B cell (primary cell): ENCODE measurements at regions not wholly inside any gene's neighbourhood (a gene's known extent, or its start where the extent isn't known, plus 50 kb on each side); places are given as distances from the start of the nearest gene placed in this dataset.

Experiments
- ATAC-seq: fragments of 200-7000 bp; cut with Tn5 transposase; one replicate; pipeline ENCODE4 v1.10.0; 2021; ENCODE audit warnings: low read depth, mild to moderate bottlenecking, moderate number of reproducible peaks, moderate library complexity
- CTCF ChIA-PET: fragments of 350-600 bp; sonication (Branson Sonifier 250); formaldehyde crosslinking; loops from one replicate; lab custom pipeline; 2021; ENCODE audit warnings: antibody characterized with exemption, inconsistent platforms; lab: Charles Lee
- POLR2A ChIA-PET: fragments of 350-600 bp; sonication (Branson Sonifier 250); formaldehyde crosslinking; loops from one replicate; lab custom pipeline; 2021; ENCODE audit warnings: antibody characterized with exemption; lab: Charles Lee
- DNase-seq: peaks from one replicate; pipeline ENCODE4 v3.0.0; 2013
- H2AFZ ChIP-seq: 2 replicates; pipeline ENCODE4 v1.6.1; 2012; ENCODE audit warnings: mild to moderate bottlenecking, low read depth, low read length; ENCODE audit not compliant: insufficient read depth, poor library complexity, severe bottlenecking
- H3K27ac ChIP-seq, 2 donors: 1 replicate in 1 of 2; 2 replicates in 1 of 2; pipeline ENCODE4 v1.5.1; 2012 to 2013; ENCODE audit warnings: low read length in 2 of 2, mild to moderate bottlenecking in 2 of 2, moderate library complexity in 1 of 2
- H3K27me3 ChIP-seq, 4 experiments: fragments of 200-600 bp in 1 of 4; sonication (generic) in 1 of 4; replicated peaks in 1 of 4; 1 replicate in 2 of 4; 2 replicates in 2 of 4; pipeline versions ENCODE4 v1.6.1 to v1.7.0; 2013 to 2016; ENCODE audit warnings: low read length in 3 of 4, mild to moderate bottlenecking in 2 of 4, mixed read lengths in 1 of 4, moderate library complexity in 1 of 4; ENCODE audit not compliant: insufficient read depth in 4 of 4, control insufficient read depth in 3 of 4; ENCODE audit errors: control extremely low read depth in 1 of 4
- H3K36me3 ChIP-seq, 2 experiments: replicated peaks in 1 of 2; 1 replicate in 1 of 2; 2 replicates in 1 of 2; pipeline versions ENCODE4 v1.6.1 to v1.7.1; 2013; ENCODE audit warnings: low read length in 1 of 2; ENCODE audit not compliant: insufficient read depth in 2 of 2, control insufficient read depth in 1 of 2; ENCODE audit errors: control extremely low read depth in 1 of 2, extremely low read depth in 1 of 2
- H3K4me1 ChIP-seq, 2 donors: fragments of 200-600 bp in 1 of 2; sonication (generic) in 1 of 2; 1 replicate in 1 of 2; 2 replicates in 1 of 2; pipeline versions ENCODE4 v1.5.1 to v1.6.1; 2013 to 2017; ENCODE audit warnings: low read length in 2 of 2; ENCODE audit not compliant: control insufficient read depth in 2 of 2, insufficient read depth in 2 of 2
- H3K4me2 ChIP-seq: replicated peaks from 2 replicates; pipeline ENCODE3; 2012; ENCODE audit warnings: mild to moderate bottlenecking, low read depth, low read length; ENCODE audit not compliant: poor library complexity, severe bottlenecking
- H3K4me3 ChIP-seq, 5 experiments: fragments of 200-600 bp in 1 of 5; sonication (generic) in 1 of 5; 1 replicate in 3 of 5; 2 replicates in 2 of 5; pipeline versions ENCODE4 v1.5.1 to v1.7.0; 2011 to 2016; ENCODE audit warnings: low read length in 4 of 5, mild to moderate bottlenecking in 4 of 5, low read depth in 2 of 5, control low read depth in 1 of 5, moderate library complexity in 1 of 5; ENCODE audit not compliant: insufficient read depth in 1 of 5; ENCODE audit errors: control extremely low read depth in 1 of 5, extremely low read depth in 1 of 5
- H3K79me2 ChIP-seq: fragments of 200-600 bp; sonication (generic); one replicate; pipeline ENCODE4 v1.6.0; 2016; ENCODE audit warnings: low read length; ENCODE audit not compliant: control insufficient read depth, insufficient read depth
- H3K9ac ChIP-seq: fragments of 200-600 bp; sonication (generic); 2 replicates; pipeline ENCODE4 v1.6.1; 2017; ENCODE audit warnings: mild to moderate bottlenecking, low read length, moderate library complexity
- H3K9me3 ChIP-seq, 3 donors: one replicate each; pipeline versions ENCODE4 v1.6.1 to v1.7.1; 2013; ENCODE audit warnings: low read length in 2 of 3; ENCODE audit not compliant: control insufficient read depth in 2 of 3, insufficient read depth in 1 of 3; ENCODE audit errors: control extremely low read depth in 1 of 3
- H4K20me1 ChIP-seq: 2 replicates; pipeline ENCODE4 v1.6.0; 2012; ENCODE audit warnings: mild to moderate bottlenecking, low read length; ENCODE audit not compliant: insufficient read depth, control insufficient read depth, poor library complexity, severe bottlenecking
- H3K27ac Mint-ChIP-seq: one replicate; pipeline ENCODE4 v1.8.0; 2021; ENCODE audit warnings: mixed read lengths
- H3K27me3 Mint-ChIP-seq: one replicate; pipeline ENCODE4 v1.8.0; 2021; ENCODE audit warnings: mixed read lengths
- H3K4me1 Mint-ChIP-seq: one replicate; pipeline ENCODE4 v1.8.0; 2021; ENCODE audit warnings: mixed read lengths
- H3K4me3 Mint-ChIP-seq: one replicate; pipeline ENCODE4 v1.8.0; 2021; ENCODE audit warnings: mixed read lengths
- H3K9me3 Mint-ChIP-seq: one replicate; pipeline ENCODE4 v1.8.0; 2022; ENCODE audit warnings: mixed read lengths; ENCODE audit not compliant: insufficient read depth
- CTCF ChIP-seq: fragments of 200-600 bp; IDR thresholded peaks from one replicate; pipeline ENCODE4 v1.8.0; 2022; ENCODE audit warnings: antibody characterized with exemption, mild to moderate bottlenecking
- EZH2 ChIP-seq: IDR thresholded peaks from 2 replicates; pipeline ENCODE4 v1.6.1; 2012; ENCODE audit warnings: borderline replicate concordance, low read depth, mild to moderate bottlenecking, moderate library complexity, low read length; ENCODE audit not compliant: insufficient read depth, poor library complexity, severe bottlenecking
- WGBS: methylation state at CpG from one replicate; pipeline ENCODE4 v1.1.5; 2013; ENCODE audit warnings: missing lambda C conversion rate; ENCODE audit not compliant: insufficient coverage; 5-methylcytosine and 5-hydroxymethylcytosine counted together
- intact Hi-C: fragments of 100-400 bp; cut with micrococcal nuclease; formaldehyde crosslinking; loops from one replicate; pipeline ENCODE4 v1.10.0; 2022

- Histone ChIP-seq H2AFZ (peak overlapping the region; percentile 84), H4K20me1 (no peaks in the 10 kb centered on the region), H3K9ac (peak overlapping the region; percentile 72), H3K27me3 (peaks cover 0 to 2% (median 0%) of the 10 kb centered on the region in 4 experiments), H3K4me1 (peaks cover 9 to 20% of the 10 kb centered on the region in 2 donors), H3K79me2 (no peaks in the 10 kb centered on the region), H3K4me2 (peak overlapping the region; percentile 94), H3K4me3 (peak overlapping the region; percentile 57 to 82 (median 59)), H3K9me3 (peaks cover 0 to 12% (median 0%) of the 10 kb centered on the region in 3 donors), H3K27ac (no peak overlapping the region), H3K36me3 (no peaks in the 10 kb centered on the region)
- 28% methylated on average over 68 of the region's 89 CpGs for WGBS
- peak overlapping the region; percentile 71 for H3K27ac Mint-ChIP-seq
- intact Hi-C loops, result loop anchor here (1.0 to 10.0 kb wide), 4 partner anchors 75 to 1131 kb away; partner anchors contain the start of gene TBCA
- ChIA-PET CTCF (no interaction called here), POLR2A (no interaction called here)
- no peaks in the 10 kb centered on the region for H3K9me3 Mint-ChIP-seq
- peak overlapping the region; percentile 77 for H3K4me3 Mint-ChIP-seq
- TF ChIP-seq EZH2, result no peak
- TF ChIP-seq CTCF, result no peak
- no peak for ATAC-seq
- peaks cover 6% of the 10 kb centered on the region for H3K27me3 Mint-ChIP-seq
- peaks cover 20% of the 10 kb centered on the region for H3K4me1 Mint-ChIP-seq
- peak; percentile 56 for DNase-seq
Observed at GRCh38 chr5:77851176-77852067, 75.3 kb upstream of the TBCA start.
